Heart left ventricle (tissue), 16 donors: ENCODE measurements at regions not wholly inside any gene's neighbourhood (a gene's known extent, or its start where the extent isn't known, plus 50 kb on each side); places are given as distances from the start of the nearest gene placed in this dataset.

Experiments
- ATAC-seq, 4 donors: fragments of 200-7000 bp; cut with Tn5 transposase; one replicate each; pipeline ENCODE4 v1.9.1; 2020 to 2022; ENCODE audit warnings: moderate library complexity in 4 of 4, mild to moderate bottlenecking in 3 of 4, moderate number of reproducible peaks in 1 of 4
- DNase-seq, 5 donors: peaks; one replicate each; pipeline ENCODE4 v3.0.0-alpha.2; 2020
- H3K27ac ChIP-seq, 12 donors: fragments of 200-600 bp; sonication (generic) in 4 of 12; one replicate each; pipeline versions ENCODE4 v1.5.0 to v1.8.0; 2016 to 2022; ENCODE audit warnings: mild to moderate bottlenecking in 2 of 12
- H3K27me3 ChIP-seq, 9 donors: fragments of 200-600 bp; sonication (generic) in 2 of 9; one replicate each; pipeline versions ENCODE4 v1.5.1 to v1.8.0; 2016 to 2022; ENCODE audit warnings: mild to moderate bottlenecking in 3 of 9
- H3K36me3 ChIP-seq, 9 donors: fragments of 200-600 bp; sonication (generic) in 2 of 9; one replicate each; pipeline versions ENCODE4 v1.5.0 to v1.8.0; 2018 to 2022; ENCODE audit warnings: mild to moderate bottlenecking in 2 of 9
- H3K4me1 ChIP-seq, 12 donors: fragments of 200-600 bp; sonication (generic) in 4 of 12; one replicate each; pipeline versions ENCODE4 v1.5.0 to v1.8.0; 2016 to 2022; ENCODE audit warnings: mild to moderate bottlenecking in 3 of 12
- H3K4me3 ChIP-seq, 12 donors: fragments of 200-600 bp; sonication (generic) in 4 of 12; one replicate each; pipeline versions ENCODE4 v1.5.0 to v1.8.0; 2017 to 2022; ENCODE audit warnings: mild to moderate bottlenecking in 9 of 12, moderate library complexity in 4 of 12
- H3K9me3 ChIP-seq, 12 donors: fragments of 200-600 bp; sonication (generic) in 4 of 12; one replicate each; pipeline versions ENCODE4 v1.5.0 to v1.8.0; 2016 to 2022; ENCODE audit warnings: mild to moderate bottlenecking in 1 of 12
- CTCF ChIP-seq, 12 donors: fragments of 200-600 bp; sonication (generic) in 4 of 12; IDR thresholded peaks; one replicate each; pipeline versions ENCODE4 v1.5.0 to v1.8.0; 2018 to 2022; ENCODE audit warnings: antibody characterized with exemption in 12 of 12, mild to moderate bottlenecking in 5 of 12
- POLR2A ChIP-seq, 2 donors: fragments of 450-650 bp; IDR thresholded peaks; one replicate each; pipeline ENCODE4 v1.6.1; 2017; ENCODE audit warnings: antibody characterized with exemption in 2 of 2, mild to moderate bottlenecking in 2 of 2, moderate library complexity in 2 of 2
- WGBS, 4 donors: extraction: QIAGEN DNeasy Blood & Tissue Kit in 2 of 4; methylation state at CpG; one replicate each; pipeline versions ENCODE4 v1.1.5 to v1.1.7; 2013 to 2018; 5-methylcytosine and 5-hydroxymethylcytosine counted together
- intact Hi-C, 10 donors: fragments of 100-400 bp; cut with DNase I; formaldehyde crosslinking; loops; one replicate each; pipeline versions ENCODE4 v1.11.1 to v1.14.2; 2022
- donor health status: ischemic (EF 13 %, LVEDD 7.1; RV severe dilation, severe dysfunction).
- donor health status: healthy with polysubstance abuse.
- donor health status: DM: no; HTN: yes; CAD: no.
- donor health status: DM: no; HTN: no; CAD: no.
- donor health status: ischemic (EF 25% LVEDD 6.9; RV normal size, moderate dysfunction).
- donor health status: ischemic (EF 25% LVEDD 5.7; RV mildly dilated, moderate dysfunction).
- donor health status: healthy.
- donor health status: DM: yes; HTN: yes; CAD: no.
- donor health status: ischemic (EF 35%, LVEDD 5.7; RV mildly dilated, moderate dysfunction).
- donor health status: nonischemic (EF 11% LVEDD 7.7; RV severe dilation, severe dysfunction).
- donor health status: DM: yes; HTN: yes; CAD: no.
- donor health status: PGD.
- donor health status: ischemic (EF 29% LVEDD 5.4; RV normal size, mild dysfunction).
- donor health status: nonischemic (EF 23%, LVEDD 6.1; RV moderate dilation, normal function).

DNA sequence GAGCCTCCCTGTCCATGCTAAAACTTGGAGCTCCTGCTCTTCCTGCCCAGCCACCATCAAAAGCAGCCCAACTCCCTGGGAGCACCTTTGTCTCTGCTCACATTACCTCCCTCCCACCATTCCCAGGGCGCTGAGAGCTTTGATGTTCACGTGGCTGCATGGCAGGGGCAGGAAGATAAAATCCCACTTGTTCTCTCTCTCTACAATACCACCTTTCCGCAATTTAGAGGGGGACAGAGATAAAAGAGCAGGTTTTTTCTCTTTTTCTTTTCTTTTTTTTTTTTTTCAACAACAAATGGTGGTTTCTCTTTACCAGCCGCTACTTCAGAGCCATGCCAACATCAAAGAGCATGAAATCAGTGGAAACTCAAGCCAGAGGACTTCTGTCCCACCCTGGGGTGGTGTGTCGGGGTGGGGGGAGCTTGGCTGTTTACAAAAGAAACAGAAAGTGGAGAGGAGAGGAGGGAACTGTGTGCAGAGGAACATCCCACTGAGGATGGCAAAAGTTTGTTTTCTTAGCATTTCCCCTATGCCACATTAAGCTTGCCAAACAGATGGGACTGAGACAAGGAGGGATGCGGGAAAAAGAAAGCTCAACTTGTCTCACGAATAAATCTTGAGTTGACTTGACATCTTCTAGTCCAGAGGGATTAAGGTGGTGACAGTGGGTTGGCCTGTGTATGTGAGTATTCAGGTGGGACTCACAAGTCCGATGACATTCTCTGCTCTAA is 103.7 kb upstream of the NUDT4 start:
- Histone ChIP-seq H3K9me3 (peaks cover 0 to 15% (median 0%) of the 10 kb centered on the region in 12 donors), H3K4me1 (peaks cover 0 to 3% (median 0%) of the 10 kb centered on the region in 12 donors), H3K27me3 (no peaks in the 10 kb centered on the region), H3K36me3 (no peaks in the 10 kb centered on the region), H3K27ac (no peak overlapping the region), H3K4me3 (no peak overlapping the region)
- intact Hi-C loops, result no loop called here
- TF ChIP-seq POLR2A (IDR thresholded peaks at IDR 0.05), result no peak
- no peak for TF ChIP-seq CTCF (IDR thresholded peaks at IDR 0.05)
- ATAC-seq (no peak), DNase-seq (no peak)
- WGBS, 4 donors, result 64 to 74% (median 71%) methylated on average over 8 of the region's 8 CpGs

GRCh38 chr12:93274937-93275336 is 102.8 kb upstream of the NUDT4 start:
- intact Hi-C loops, result no loop called here
- no peak for ATAC-seq
- 90 to 97% (median 95%) methylated on average over 9 of the region's 9 CpGs for WGBS, 4 donors

GRCh38 chr12:93275589-93275988 is 102.1 kb upstream of the NUDT4 start:
- H3K27me3 ChIP-seq, result no peaks in the 10 kb centered on the region
- intact Hi-C loops, result no loop called here
- H3K36me3 ChIP-seq, result no peaks in the 10 kb centered on the region
- DNase-seq, result no peak
- no peak overlapping the region for H3K4me3 ChIP-seq
- no peak for TF ChIP-seq CTCF (IDR thresholded peaks at IDR 0.05)
- no peak for TF ChIP-seq POLR2A (IDR thresholded peaks at IDR 0.05)
- no peak overlapping the region for H3K27ac ChIP-seq
- WGBS, 4 donors, result 76 to 96% (median 88%) methylated on average over 7 of the region's 7 CpGs
- H3K4me1 ChIP-seq, result peaks cover 0 to 10% (median 0%) of the 10 kb centered on the region in 12 donors
- no peak for ATAC-seq
- peaks cover 0 to 8% (median 0%) of the 10 kb centered on the region in 12 donors for H3K9me3 ChIP-seq

More at GRCh38 chr12:93274937-93275336, 102.8 kb upstream of the NUDT4 start:
- Histone ChIP-seq H3K4me1 (peaks cover 0 to 6% (median 0%) of the 10 kb centered on the region in 12 donors), H3K27me3 (no peaks in the 10 kb centered on the region), H3K4me3 (no peak overlapping the region), H3K36me3 (no peaks in the 10 kb centered on the region), H3K9me3 (peaks cover 0 to 11% (median 0%) of the 10 kb centered on the region in 12 donors), H3K27ac (no peak overlapping the region)
- TF ChIP-seq CTCF (IDR thresholded peaks at IDR 0.05) (no peak), POLR2A (IDR thresholded peaks at IDR 0.05) (no peak)
- no peak for DNase-seq

GRCh38 chr12:93279565-93280412 is 97.9 kb upstream of the NUDT4 start:
- H3K4me1 ChIP-seq, result peaks cover 0 to 7% (median 0%) of the 10 kb centered on the region in 12 donors
- no peak for TF ChIP-seq CTCF (IDR thresholded peaks at IDR 0.05)
- H3K36me3 ChIP-seq, result no peaks in the 10 kb centered on the region
- intact Hi-C loops, result no loop called here
- no peaks in the 10 kb centered on the region for H3K9me3 ChIP-seq
- ATAC-seq (no peak), DNase-seq (no peak)
- no peaks in the 10 kb centered on the region for H3K27me3 ChIP-seq
- no peak overlapping the region for H3K27ac ChIP-seq
- no peak overlapping the region for H3K4me3 ChIP-seq
- WGBS, 4 donors, result 23 to 31% (median 25%) methylated on average over 2 of the region's 2 CpGs
